HuH-7.5 (cell line): ENCODE measurements at regions not wholly inside any gene's neighbourhood (a gene's known extent, or its start where the extent isn't known, plus 50 kb on each side); places are given as distances from the start of the nearest gene placed in this dataset.
"Not testable (repeated sequence)": the region's sequence is repeated elsewhere in the genome, so short reads cannot be mapped to it uniquely, and the experiment has no call there.

Experiments
- DNase-seq: peaks from one replicate; pipeline ENCODE4 v3.0.0; 2011; ENCODE audit warnings: low spot score

- no peak for DNase-seq
Observed at GRCh38 chr2:18311420-18312195, 248.8 kb downstream of the RDH14 start.

- DNase-seq, result no peak
Observed at GRCh38 chr2:18309627-18310026, 250.8 kb downstream of the RDH14 start.

GRCh38 chr2:18309188-18309587 is 251.3 kb downstream of the RDH14 start:
- DNase-seq, result no peak

GRCh38 chr2:18304849-18305248 is 255.6 kb downstream of the RDH14 start:
- DNase-seq, result no peak

- no peak for DNase-seq
Observed at GRCh38 chr2:18301421-18302139, 258.9 kb downstream of the RDH14 start.

- DNase-seq, result no peak
Observed at GRCh38 chr2:18299423-18300212, 260.8 kb downstream of the RDH14 start.

- no peak for DNase-seq
Observed at GRCh38 chr2:18297534-18298058, 262.9 kb downstream of the RDH14 start.

- DNase-seq, result no peak
Observed at GRCh38 chr2:18290386-18290785, 270.1 kb downstream of the RDH14 start.

- no peak for DNase-seq
Observed at GRCh38 chr2:18286897-18287296, 273.6 kb downstream of the RDH14 start.

GRCh38 chr2:18284331-18284730 is 276.1 kb downstream of the RDH14 start:
- no peak for DNase-seq

GRCh38 chr2:18282026-18282425 is 278.4 kb downstream of the RDH14 start:
- DNase-seq, result no peak

GRCh38 chr2:18276583-18277075 is 283.8 kb downstream of the RDH14 start:
- no peak for DNase-seq

- no peak for DNase-seq
Observed at GRCh38 chr2:18273205-18273604, 287.2 kb downstream of the RDH14 start.

GRCh38 chr2:18272148-18272494 is 288.3 kb downstream of the RDH14 start:
- no peak for DNase-seq

GRCh38 chr2:18271370-18272147 is 288.9 kb downstream of the RDH14 start:
- DNase-seq, result no peak

GRCh38 chr2:18268400-18268799 is 292.1 kb downstream of the RDH14 start:
- no peak for DNase-seq

- DNase-seq, result no peak
Observed at GRCh38 chr2:18267501-18267900, 293.0 kb downstream of the RDH14 start.

- DNase-seq, result not testable (repeated sequence)
Observed at GRCh38 chr2:18266699-18267098, 293.8 kb downstream of the RDH14 start.

- no peak for DNase-seq
Observed at GRCh38 chr2:18265614-18266586, 294.6 kb downstream of the RDH14 start.

GRCh38 chr2:18262601-18263000 is 297.9 kb downstream of the RDH14 start:
- DNase-seq, result no peak
